ENCODE measurements at regions not wholly inside any gene's neighbourhood (a gene's known extent, or its start where the extent isn't known, plus 50 kb on each side); places are given as distances from the start of the nearest gene placed in this dataset.

DNA sequence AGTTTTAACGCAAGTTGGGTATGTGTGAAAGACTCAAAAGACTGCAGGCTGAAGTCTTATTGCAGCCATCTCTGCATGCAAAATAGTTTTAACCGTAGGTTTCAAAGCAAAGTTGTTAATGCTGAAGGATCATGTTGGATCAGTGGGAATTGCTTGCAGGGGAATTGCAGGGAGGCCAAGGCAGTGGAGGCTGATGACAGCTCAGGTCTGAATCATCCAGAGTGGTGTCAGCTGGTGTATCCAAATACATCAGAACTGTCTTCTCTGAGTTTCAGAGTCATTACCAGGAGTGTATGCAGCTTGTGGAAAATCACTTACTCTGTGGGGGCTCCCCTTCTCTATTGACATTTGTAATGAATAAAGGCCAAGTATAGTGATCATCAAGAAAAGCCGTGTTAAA lies 435.7 kb downstream of the SH3GL2 start:
- TF ChIP-seq, protein P1, sequence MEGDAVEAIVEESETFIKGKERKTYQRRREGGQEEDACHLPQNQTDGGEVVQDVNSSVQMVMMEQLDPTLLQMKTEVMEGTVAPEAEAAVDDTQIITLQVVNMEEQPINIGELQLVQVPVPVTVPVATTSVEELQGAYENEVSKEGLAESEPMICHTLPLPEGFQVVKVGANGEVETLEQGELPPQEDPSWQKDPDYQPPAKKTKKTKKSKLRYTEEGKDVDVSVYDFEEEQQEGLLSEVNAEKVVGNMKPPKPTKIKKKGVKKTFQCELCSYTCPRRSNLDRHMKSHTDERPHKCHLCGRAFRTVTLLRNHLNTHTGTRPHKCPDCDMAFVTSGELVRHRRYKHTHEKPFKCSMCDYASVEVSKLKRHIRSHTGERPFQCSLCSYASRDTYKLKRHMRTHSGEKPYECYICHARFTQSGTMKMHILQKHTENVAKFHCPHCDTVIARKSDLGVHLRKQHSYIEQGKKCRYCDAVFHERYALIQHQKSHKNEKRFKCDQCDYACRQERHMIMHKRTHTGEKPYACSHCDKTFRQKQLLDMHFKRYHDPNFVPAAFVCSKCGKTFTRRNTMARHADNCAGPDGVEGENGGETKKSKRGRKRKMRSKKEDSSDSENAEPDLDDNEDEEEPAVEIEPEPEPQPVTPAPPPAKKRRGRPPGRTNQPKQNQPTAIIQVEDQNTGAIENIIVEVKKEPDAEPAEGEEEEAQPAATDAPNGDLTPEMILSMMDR (IDR thresholded peaks at IDR 0.05): no peak
- TF ChIP-seq POLR2A (IDR thresholded peaks at IDR 0.05): no peak

Measured in tibial nerve (tissue), 3 donors.